GM21528 (cell line): ENCODE measurements at regions not wholly inside any gene's neighbourhood (a gene's known extent, or its start where the extent isn't known, plus 50 kb on each side); places are given as distances from the start of the nearest gene placed in this dataset.
"Not testable (repeated sequence)": the region's sequence is repeated elsewhere in the genome, so short reads cannot be mapped to it uniquely, and the experiment has no call there.

Source experiments
- ATAC-seq: cut with Tn5 transposase; IDR thresholded peaks from one replicate; pipeline ENCODE4 v1.9.1; 2021; ENCODE audit warnings: mild to moderate bottlenecking, moderate library complexity; ENCODE audit not compliant: unreplicated experiment, low FRiP score

DNA sequence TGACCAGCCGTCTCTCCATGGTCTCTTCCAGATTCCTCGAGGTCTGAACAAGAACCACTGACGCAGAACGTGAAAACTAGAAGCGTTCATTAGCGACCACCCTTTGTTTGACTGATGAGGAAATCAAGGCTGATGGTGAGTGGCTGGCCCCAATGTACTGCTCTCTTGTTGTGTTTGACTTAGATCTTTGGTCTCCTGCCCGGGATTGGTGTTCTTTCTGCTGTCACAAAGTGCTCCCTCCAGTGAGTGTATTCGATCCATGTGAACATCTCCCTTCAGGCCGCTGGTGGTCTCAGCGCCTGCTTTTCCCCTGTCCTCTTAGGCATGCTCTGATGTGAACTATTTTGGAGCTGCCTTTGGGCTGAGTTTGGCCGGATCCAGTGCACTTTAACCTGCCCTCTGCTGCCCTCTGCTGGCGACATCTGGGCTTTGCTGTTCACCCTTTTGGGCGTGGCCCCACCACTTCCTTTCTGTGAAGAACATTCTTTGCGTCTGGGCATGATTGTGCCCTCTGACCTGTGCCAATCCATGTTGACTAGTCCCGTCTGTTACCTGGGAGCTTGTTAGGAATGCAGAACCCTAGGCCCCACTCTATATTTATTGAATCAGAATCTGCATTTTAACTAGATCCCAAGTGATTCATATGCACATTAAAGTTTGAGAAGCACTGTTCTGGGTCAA, 279.1 kb downstream of the TTC6 start:
- peak; percentile 94 for ATAC-seq

DNA sequence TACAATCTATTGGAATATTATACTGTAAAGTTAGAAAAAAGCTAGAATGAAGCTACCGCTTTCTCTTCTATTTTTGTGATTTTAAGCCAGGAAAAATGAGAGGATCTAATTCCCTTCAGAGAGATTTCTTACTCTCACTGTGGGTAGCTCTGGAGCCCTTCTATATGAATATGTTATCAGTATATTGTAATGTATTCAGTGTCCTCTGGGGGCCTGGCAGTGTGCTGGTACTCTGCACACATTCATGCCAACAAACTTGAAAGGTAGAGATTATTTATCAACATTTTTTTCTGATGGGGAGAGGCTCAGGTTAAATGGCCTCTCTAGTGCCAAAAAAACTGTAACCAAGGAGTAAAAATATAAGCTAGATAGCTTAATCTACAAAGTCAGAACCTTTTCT, 292.8 kb downstream of the TTC6 start:
- ATAC-seq, result no peak

DNA sequence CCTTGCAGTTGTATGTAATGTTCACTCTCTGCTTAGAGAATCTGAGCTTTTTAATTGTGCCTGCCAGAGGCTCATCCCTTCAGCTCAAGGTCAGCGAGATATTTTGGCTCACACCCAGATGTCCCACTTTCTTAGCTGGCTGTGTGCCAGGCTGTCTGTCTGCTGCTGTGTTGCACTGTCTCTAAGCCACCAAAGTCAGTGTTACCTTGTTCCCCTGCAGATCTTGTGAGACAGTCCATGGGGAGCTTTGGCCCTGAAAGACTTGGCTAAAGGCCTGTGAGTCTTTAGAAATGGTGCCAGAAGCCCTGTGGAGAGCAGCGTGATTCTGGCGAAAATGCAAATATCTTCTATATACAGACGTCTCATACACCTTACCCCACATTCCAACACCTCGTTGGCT, 293.7 kb downstream of the TTC6 start:
- no peak for ATAC-seq

DNA sequence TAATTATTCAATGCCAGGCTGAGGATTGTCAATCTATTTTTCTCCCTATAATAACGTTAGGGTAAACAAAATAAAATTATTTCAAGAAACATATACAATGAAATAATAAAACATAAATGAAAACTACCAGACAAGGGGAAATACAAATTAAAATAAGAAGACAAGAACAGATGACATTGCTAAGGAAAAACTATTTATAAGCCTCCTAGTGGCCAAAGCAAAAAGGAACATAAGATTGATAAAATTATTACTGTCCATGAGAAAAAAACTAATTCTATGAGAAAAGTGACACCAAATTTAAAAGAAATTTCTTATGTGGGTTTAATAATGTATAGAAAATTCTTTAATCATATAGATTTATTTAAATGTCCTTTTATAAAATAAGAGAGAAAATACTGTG, 294.7 kb downstream of the TTC6 start:
- no peak for ATAC-seq

DNA sequence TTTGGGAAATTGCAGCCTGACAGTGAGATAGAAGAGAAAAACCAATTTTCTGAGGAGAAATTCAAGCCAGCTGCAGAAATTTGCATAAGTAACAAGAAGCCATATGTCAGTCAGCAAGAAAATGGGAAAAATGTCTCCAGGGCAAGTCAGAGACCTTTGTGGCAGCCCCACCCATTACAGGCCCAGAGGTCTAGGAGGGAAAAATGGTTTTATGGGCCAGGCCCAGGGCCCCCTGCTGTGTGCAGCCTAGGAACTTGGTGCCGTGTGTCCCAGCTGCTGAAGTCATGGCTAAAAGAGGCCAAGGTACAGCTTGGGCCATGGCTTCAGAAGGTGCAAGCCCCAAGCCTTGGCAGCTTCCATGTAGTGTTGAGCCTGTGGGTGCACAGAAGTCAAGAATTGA, 296.1 kb downstream of the TTC6 start:
- ATAC-seq, result not testable (repeated sequence)

DNA sequence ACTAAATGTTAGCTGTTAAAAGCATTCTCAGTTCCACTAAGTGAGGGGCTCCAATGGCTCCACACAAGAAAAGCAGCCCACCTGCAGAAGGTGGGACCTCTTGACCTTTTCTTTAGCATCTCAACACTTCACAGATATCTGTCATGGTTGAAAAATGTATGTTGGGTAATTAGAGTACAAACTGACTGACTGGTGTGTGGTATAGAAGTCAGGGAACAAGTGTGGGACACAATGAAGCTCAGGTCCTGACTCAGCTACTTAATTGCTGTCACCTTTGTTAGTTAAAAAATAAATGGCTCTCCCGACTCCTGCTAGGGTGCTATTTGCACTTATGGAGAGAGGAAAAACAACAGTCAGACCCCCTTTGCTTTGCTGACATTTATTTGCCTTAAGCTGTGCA, 299.0 kb downstream of the TTC6 start:
- ATAC-seq, result no peak

DNA sequence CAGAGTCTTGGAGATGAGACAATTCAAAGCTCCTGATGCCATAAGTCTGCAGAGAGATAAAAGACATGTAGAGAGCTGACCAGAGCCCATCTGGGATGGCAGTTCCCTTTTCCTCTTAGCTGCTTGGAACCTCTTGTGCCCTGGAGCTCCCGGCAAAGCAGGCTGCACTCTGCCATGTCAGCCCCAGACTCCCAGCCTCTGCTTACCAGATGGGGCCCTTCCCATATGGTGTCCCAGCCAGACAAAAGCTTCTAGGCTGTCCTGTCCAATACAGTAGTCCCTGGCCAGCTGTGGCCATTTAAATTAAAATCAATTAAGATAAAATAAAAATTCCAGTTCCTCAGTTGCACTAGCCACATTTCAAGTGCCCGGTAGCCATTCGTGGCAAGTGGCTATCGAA, 303.9 kb downstream of the TTC6 start:
- ATAC-seq, result no peak

DNA sequence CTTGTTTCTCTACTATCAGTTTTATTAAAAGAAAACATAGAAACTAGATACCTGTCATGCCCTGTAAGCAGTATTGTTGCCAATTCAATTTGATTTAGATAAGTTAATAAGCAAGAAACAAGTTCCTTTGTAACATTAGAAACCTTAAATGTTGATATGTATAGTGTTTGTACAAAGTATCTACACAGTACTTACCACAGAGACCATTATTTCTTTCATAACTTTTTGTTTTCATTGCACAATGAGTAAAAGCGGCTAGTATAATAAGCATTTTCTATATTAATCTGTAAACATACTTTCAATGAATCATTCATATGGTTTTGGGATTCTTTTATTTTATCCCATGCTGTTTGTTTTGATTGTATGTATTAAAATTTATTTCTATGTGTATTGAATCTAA, 305.1 kb downstream of the TTC6 start:
- no peak for ATAC-seq

DNA sequence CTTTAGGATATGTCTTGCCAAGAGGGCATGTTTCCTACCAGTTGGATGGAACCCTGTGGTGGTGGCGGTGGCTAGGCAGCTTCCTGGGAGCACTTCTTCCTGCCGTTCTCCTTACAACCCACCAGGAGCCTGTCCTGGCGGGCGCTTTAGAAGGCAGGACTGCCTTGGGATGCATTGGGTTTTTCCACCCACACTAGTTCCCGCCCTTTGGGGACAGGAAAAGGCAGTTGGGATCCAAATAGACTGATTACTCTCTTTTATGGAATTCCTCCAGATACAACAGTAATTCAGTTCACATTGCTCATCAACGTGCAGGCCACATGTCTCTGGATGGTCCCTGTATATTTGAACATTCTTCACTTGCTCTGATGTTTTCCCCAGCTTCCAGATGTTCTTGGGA, 305.7 kb upstream of the SSTR1 start:
- no peak for ATAC-seq

DNA sequence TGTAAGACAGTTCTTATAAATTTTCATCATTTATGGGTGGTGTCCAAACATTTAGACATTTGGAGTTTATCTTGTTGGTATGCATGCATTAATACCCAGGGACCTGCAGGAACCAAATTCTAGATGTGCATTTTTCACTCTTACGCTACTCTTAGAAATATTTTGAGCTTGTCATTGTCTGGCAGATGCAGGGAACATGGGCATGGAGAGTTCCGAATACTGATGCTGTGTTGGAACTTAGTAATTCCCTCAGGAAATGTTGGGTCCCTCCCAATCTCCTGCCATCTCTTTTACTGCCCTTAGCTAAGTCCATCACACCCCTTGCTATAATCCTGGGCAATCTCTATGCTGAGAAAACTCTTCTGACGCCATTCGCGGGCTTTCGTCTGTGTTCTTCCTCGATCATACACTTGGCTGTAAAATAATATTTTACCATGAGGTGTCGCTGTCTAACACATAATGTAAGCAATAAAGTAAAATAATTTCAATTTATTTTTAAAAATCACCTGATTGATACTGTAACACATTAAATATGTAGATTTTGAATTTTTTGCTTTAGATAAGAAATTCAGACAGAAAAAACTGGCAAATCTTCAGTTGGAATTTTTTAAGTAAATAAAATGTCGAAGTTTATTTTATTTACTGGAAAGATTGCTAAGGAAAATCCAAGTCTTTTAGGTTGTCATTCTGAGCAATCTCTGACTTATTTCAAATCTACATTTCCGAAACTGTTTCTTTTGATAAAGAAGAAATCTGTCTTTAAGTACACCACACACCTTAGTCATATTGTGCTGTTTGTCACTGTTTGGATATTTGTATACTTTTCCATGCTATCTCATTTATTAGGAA, 304.1 kb upstream of the SSTR1 start:
- ATAC-seq, result no peak

DNA sequence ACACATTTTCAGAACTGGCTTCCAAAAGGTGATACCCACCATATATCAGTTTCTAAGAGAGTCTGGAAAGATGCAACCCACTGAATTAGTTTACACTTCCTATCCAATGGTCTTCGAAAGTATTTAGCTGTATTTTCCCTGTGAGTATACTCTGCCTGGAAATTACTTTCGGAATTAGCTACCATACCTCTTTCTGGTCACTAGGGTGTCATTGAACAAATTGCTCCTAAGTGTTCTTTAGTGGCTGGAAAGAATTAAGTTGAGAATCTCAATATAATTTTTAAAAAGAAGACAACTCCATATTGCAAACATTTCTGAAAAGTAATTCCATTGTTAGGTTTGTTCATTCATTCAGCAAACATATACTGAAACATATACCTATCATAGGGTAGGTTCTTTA, 283.1 kb upstream of the SSTR1 start:
- no peak for ATAC-seq

DNA sequence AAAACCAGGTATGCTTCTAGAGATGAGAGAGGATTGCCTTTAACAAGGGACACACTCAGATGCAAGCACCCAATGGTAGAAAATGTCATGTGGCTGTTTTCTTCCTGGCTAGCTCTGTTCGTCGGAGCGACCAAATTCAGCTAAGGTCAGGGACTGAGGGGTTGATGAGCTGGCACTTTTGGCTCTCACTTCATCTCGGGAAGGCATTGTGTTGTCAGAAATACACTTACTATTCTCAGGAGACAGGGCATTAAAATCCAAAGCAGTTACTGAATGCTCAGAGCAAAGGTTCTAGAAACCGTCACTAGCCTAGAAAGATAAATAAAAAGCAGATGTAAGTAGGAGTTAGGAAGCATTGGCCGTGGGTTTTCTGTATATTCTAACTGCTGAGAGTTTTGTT, 275.7 kb upstream of the SSTR1 start:
- no peak for ATAC-seq

DNA sequence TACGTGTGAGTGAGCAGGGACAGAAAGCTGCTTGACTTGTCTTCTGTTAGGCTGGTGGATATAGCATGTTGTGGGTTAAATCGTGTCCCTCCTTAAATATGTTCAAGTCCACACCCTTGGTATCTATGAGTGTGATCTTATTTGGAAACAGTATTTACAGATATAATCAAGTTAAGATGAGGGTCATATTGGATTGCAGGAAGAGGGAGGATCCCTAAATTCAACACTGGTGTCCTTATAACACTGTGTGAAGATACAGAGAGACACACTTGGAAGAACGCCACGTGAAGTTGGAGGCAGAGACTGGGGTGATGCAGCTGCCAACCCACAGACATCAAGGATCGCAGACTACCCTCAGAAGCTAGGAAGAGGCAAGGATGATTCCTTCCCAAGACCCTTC, 275.2 kb upstream of the SSTR1 start:
- ATAC-seq, result no peak

DNA sequence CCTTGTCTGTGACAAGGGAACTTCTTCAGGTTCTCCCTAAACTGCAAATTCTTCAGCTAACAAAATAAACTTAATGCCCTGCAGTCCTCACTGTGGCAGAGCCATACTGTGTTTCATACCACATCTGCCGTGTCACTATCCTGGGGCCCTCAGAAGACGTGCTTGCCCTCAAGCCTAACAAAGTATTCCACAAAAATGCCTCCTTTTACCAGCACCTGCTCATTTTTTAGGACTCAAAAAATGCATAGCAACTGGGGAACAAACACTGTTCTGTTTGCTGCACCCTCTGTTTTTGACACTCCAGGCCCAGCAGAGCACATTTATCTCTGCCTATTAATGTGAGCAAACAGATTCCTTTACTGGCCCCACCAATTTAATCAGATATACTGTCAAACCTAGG, 270.7 kb upstream of the SSTR1 start:
- ATAC-seq, result no peak

DNA sequence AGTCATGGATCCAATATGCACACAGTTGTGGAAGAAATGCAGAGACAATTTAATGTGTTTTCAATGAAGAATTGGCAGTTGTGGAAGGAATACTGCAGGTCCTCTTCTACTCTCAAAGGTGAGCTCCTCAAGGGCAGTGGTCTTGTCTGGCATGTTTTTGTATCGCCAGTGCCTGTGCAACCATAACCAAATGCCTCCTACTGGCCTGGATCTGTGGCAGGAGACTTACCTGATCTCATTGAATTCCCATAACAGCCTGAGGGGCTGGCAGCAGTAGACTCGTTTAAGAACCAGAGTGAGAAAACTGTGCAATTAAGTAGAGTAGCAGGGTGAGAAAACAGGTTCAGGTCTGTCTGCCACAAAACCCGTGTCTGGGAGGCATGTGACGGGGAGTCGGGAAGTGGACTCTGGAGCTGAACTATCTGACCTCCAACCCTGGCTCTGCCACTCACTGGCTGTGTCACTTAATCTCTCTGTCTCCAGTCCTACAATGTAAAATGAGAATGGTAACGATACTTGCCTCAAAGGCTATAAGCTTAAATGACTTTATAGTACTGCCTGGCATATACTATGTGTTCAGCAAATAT, 268.2 kb upstream of the SSTR1 start:
- no peak for ATAC-seq

DNA sequence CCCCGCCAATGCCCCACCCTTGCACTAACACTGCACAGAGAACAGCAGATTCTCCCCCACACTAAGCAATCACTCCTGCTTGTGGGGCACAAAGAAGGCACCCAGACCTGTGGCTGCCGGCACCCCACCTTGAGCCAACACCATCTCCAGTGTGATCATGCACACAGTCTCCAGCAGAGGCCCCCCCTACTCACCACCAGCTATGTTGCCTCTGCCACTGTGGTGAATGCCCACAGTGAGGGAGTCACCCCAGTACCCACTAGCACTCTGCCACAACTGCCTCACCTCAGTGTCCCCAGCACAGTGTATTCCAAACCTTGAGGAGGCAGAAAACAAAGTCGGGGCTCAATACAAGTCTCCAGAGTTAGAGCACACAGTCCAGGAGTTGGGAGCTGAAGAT, 261.7 kb upstream of the SSTR1 start:
- no peak for ATAC-seq

DNA sequence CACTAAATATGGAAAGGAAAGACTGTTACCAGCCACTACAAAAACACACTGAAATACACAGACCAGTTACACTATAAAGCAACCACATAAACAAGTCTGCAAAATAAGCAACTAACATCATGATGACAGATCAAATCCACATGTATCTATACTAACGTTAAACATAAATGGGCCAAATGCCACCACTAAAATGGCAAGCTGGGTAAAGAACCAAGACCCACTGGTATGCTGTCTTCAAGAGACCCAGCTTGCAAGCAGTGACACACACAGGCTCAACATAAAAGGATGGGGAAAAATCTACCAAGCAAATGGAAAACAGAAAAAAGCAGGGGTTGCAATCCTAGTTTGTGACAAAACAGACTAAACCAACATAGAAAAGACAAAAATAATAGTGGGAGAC, 260.9 kb upstream of the SSTR1 start:
- ATAC-seq, result no peak

DNA sequence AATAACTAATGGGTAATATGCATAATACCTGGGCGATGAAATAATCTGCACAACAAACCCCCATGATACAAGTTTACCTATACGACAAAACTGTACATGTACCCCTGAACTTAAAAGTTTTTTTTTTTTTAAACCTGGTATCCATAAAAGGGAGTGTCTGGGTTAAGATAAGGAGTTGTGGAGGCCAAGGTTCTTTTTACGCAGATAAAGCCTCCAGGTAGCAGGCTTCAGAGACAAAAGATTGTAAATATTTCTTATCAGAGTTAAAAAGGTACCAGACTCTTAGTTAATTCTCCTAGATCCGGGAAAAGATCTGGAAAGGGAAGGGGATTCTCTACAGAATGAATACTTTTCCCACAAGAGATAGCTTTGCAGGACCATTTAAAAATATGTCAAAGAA, 259.4 kb upstream of the SSTR1 start:
- ATAC-seq, result no peak

DNA sequence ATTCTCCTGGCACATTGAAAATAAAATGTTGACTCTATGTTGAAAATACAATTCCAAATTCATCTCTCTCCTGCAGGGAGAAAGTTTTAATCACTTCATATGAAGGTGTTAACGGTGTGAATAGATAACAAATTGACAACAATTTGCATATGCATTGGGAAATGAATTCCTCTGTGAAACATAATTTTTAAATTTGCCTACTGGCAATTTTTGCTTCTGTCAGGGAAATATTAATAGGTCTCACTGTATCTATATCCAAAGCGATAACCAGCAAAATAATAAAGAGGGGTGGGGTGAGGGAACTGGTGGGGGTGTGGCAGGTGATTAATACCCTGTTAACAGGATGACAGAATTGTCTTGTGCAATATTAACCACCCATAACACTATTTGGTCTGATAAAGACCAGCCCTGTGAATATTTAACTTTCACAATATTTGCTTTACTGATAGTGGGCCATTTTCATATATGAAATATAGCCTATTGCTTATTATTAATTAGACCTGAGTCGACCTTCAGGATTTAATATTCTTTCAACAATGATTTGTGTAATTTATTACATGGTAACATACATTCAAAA, 239.0 kb upstream of the SSTR1 start:
- no peak for ATAC-seq

DNA sequence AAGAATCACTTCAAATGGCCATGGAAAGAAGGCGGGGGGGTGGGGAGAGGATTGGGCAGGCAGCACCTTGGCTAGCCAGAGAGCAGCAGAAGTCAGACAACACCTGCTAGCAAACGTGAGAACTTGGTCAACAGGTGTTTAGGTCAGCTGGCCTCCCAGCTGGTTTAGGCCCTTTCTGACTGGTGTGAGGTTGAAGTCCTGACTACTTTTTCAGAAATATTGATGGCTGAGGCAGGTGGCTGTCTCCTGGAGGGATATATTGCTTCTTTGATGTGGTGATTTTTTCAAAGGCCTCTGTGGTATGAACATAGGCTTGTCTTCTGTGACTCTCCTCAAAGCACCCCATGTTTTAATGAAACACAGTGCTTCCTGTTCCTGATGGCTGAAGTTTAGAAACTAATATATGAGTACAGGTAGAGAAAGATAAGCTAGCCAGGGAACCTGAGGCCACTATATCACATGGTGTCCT, 238.2 kb upstream of the SSTR1 start:
- ATAC-seq, result no peak

DNA sequence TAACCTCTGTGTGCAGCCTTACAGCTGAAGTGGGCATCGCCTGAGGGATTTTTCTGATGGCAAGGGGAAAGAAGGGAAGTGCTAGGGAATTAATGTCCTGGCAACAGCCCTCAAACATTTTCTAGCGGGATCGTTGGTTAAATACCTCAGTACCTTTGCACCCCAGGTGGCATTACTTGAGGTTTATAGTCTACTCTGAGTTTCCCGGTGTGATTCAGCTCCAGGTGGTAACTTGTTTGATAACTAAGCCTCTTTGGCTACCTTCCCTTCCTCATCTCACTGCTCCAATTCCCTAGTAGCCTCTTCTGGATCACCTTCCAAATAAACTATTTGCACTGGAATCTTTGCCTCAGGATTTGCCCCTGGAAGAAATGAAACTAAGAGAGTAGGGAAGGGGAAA, 237.0 kb upstream of the SSTR1 start:
- ATAC-seq, result no peak
